ENCODE measurements at regions not wholly inside any gene's neighbourhood (a gene's known extent, or its start where the extent isn't known, plus 50 kb on each side); places are given as distances from the start of the nearest gene placed in this dataset.

DNA sequence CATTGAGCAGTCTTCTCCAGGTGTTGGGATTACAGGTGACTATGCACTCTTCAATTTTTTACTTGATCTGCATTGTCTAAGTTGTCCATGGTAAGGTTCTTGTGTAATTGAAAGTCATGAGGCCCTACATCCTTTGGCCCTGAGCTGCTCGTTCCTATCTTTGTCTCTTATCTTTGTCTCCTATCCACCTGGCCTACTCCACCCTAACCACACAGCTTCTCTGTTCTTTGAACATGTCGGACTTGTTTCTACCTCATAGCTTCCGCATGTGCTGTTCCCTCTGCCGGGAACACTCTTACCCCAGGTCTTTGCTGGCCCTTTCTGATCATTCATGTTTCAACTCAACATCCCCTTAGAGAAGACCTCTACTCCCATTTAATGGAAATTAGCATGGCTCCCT, 194.8 kb upstream of the TBX3 start:
- TF ChIP-seq CTCF (IDR thresholded peaks at IDR 0.05) (no peak), POLR2A (IDR thresholded peaks at IDR 0.05) (no peak), POLR2AphosphoS5 (IDR thresholded peaks at IDR 0.05) (no peak)
